DOHH2 (cell line): ENCODE measurements at regions not wholly inside any gene's neighbourhood (a gene's known extent, or its start where the extent isn't known, plus 50 kb on each side); places are given as distances from the start of the nearest gene placed in this dataset.

Experiments
- H3F3A ChIP-seq: fragments of 200-600 bp; sonication (generic), shearing (Covaris generic); 2 replicates; pipeline ENCODE4 v1.6.0; 2016; ENCODE audit warnings: antibody characterized with exemption, mild to moderate bottlenecking; ENCODE audit not compliant: control insufficient read depth, insufficient read depth
- H3K27ac ChIP-seq: fragments of 200-600 bp; sonication (generic); 2 replicates; pipeline ENCODE4 v1.5.1; 2014; ENCODE audit warnings: low read depth, mild to moderate bottlenecking, low read length, moderate library complexity
- H3K27me3 ChIP-seq: fragments of 200-600 bp; sonication (generic); 2 replicates; pipeline ENCODE4 v1.6.1; 2014; ENCODE audit warnings: mild to moderate bottlenecking, low read length, mixed read lengths; ENCODE audit not compliant: control insufficient read depth
- H3K36me3 ChIP-seq: fragments of 200-600 bp; sonication (generic); 2 replicates; pipeline ENCODE4 v1.6.1; 2014; ENCODE audit warnings: mild to moderate bottlenecking, low read length, moderate library complexity, mixed read lengths; ENCODE audit not compliant: control insufficient read depth
- H3K4me1 ChIP-seq: fragments of 200-600 bp; sonication (generic); 2 replicates; pipeline ENCODE4 v1.6.1; 2014; ENCODE audit warnings: mild to moderate bottlenecking, low read length, mixed read lengths; ENCODE audit not compliant: control insufficient read depth
- H3K4me2 ChIP-seq: fragments of 200-600 bp; sonication (generic); 2 replicates; pipeline ENCODE4 v1.6.0; 2014; ENCODE audit warnings: mild to moderate bottlenecking, low read length, moderate library complexity
- H3K4me3 ChIP-seq: fragments of 200-600 bp; sonication (generic); 2 replicates; pipeline ENCODE4 v1.5.1; 2014; ENCODE audit warnings: mild to moderate bottlenecking, low read length, mixed read lengths
- H3K79me2 ChIP-seq: fragments of 200-600 bp; sonication (generic); 2 replicates; pipeline ENCODE4 v1.6.1; 2014; ENCODE audit warnings: mild to moderate bottlenecking, low read length, mixed read lengths; ENCODE audit not compliant: control insufficient read depth
- H3K9me2 ChIP-seq: fragments of 200-600 bp; sonication (generic); replicated peaks from 2 replicates; pipeline ENCODE4 v1.6.1; 2014; ENCODE audit warnings: mild to moderate bottlenecking, low read length, mixed read lengths; ENCODE audit not compliant: control insufficient read depth
- H3K9me3 ChIP-seq: fragments of 200-600 bp; sonication (generic); 2 replicates; pipeline ENCODE4 v1.6.1; 2014; ENCODE audit warnings: antibody characterized with exemption, low read length, mixed read lengths; ENCODE audit not compliant: control insufficient read depth, insufficient read depth
- H4K20me1 ChIP-seq: fragments of 200-600 bp; sonication (generic); 2 replicates; pipeline ENCODE4 v1.6.0; 2014; ENCODE audit warnings: low read depth, mild to moderate bottlenecking, antibody characterized with exemption, low read length, moderate library complexity; ENCODE audit not compliant: control insufficient read depth, insufficient read depth
- EZH2phosphoT487 ChIP-seq: fragments of 200-600 bp; sonication (generic); IDR thresholded peaks from 2 replicates; pipeline ENCODE4 v1.6.1; 2017; ENCODE audit warnings: borderline replicate concordance, mild to moderate bottlenecking, antibody characterized with exemption, low read length, moderate library complexity, mixed read lengths
- TF ChIP-seq, protein P1 (sequence below): fragments of 200-600 bp; sonication (generic); IDR thresholded peaks from one replicate; pipeline ENCODE4 v1.5.1; 2014; ENCODE audit warnings: antibody characterized with exemption, mild to moderate bottlenecking, low read depth, low read length; ENCODE audit not compliant: poor library complexity, severe bottlenecking

GRCh38 chr3:104738271-104738670 is 628.4 kb upstream of the ALCAM start:
- Histone ChIP-seq H3K36me3 (no peaks in the 10 kb centered on the region), H3K9me2 (no peaks in the 10 kb centered on the region), H3K9me3 (no peaks in the 10 kb centered on the region), H3K27ac (no peak overlapping the region), H3F3A (no peaks in the 10 kb centered on the region), H3K79me2 (no peaks in the 10 kb centered on the region), H3K4me2 (no peak overlapping the region), H4K20me1 (no peaks in the 10 kb centered on the region), H3K27me3 (no peaks in the 10 kb centered on the region), H3K4me1 (no peaks in the 10 kb centered on the region), H3K4me3 (no peak overlapping the region)
- no peak for TF ChIP-seq EZH2phosphoT487
- TF ChIP-seq, protein P1, sequence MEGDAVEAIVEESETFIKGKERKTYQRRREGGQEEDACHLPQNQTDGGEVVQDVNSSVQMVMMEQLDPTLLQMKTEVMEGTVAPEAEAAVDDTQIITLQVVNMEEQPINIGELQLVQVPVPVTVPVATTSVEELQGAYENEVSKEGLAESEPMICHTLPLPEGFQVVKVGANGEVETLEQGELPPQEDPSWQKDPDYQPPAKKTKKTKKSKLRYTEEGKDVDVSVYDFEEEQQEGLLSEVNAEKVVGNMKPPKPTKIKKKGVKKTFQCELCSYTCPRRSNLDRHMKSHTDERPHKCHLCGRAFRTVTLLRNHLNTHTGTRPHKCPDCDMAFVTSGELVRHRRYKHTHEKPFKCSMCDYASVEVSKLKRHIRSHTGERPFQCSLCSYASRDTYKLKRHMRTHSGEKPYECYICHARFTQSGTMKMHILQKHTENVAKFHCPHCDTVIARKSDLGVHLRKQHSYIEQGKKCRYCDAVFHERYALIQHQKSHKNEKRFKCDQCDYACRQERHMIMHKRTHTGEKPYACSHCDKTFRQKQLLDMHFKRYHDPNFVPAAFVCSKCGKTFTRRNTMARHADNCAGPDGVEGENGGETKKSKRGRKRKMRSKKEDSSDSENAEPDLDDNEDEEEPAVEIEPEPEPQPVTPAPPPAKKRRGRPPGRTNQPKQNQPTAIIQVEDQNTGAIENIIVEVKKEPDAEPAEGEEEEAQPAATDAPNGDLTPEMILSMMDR = no peak

GRCh38 chr3:104740874-104741379 is 625.8 kb upstream of the ALCAM start:
- H3K4me3 ChIP-seq = no peak overlapping the region
- H3K36me3 ChIP-seq = no peaks in the 10 kb centered on the region
- no peaks in the 10 kb centered on the region for H3F3A ChIP-seq
- no peaks in the 10 kb centered on the region for H3K9me3 ChIP-seq
- no peaks in the 10 kb centered on the region for H3K4me1 ChIP-seq
- TF ChIP-seq, protein P1 = no peak
- no peak for TF ChIP-seq EZH2phosphoT487
- no peaks in the 10 kb centered on the region for H3K27me3 ChIP-seq
- no peaks in the 10 kb centered on the region for H3K79me2 ChIP-seq
- no peaks in the 10 kb centered on the region for H4K20me1 ChIP-seq
- H3K9me2 ChIP-seq = no peaks in the 10 kb centered on the region
- H3K27ac ChIP-seq = no peak overlapping the region
- H3K4me2 ChIP-seq = no peak overlapping the region

- TF ChIP-seq, protein P1 = no peak
- TF ChIP-seq EZH2phosphoT487 = no peak
- Histone ChIP-seq H3K27me3 (no peaks in the 10 kb centered on the region), H3K27ac (no peak overlapping the region), H3K79me2 (no peaks in the 10 kb centered on the region), H4K20me1 (no peaks in the 10 kb centered on the region), H3K36me3 (no peaks in the 10 kb centered on the region), H3K9me3 (no peaks in the 10 kb centered on the region), H3K4me3 (no peak overlapping the region), H3K4me1 (no peaks in the 10 kb centered on the region), H3F3A (no peaks in the 10 kb centered on the region), H3K4me2 (no peak overlapping the region), H3K9me2 (no peaks in the 10 kb centered on the region)
Measured at GRCh38 chr3:104742044-104742443, 624.7 kb upstream of the ALCAM start.
